HG03025 (cell line): ENCODE measurements at regions not wholly inside any gene's neighbourhood (a gene's known extent, or its start where the extent isn't known, plus 50 kb on each side); places are given as distances from the start of the nearest gene placed in this dataset.

Experiments
- ATAC-seq: cut with Tn5 transposase; IDR thresholded peaks from one replicate; pipeline ENCODE4 v1.9.1; 2021; ENCODE audit warnings: mild to moderate bottlenecking, moderate library complexity; ENCODE audit not compliant: unreplicated experiment, low FRiP score

GRCh38 chr6:24987446-24988115 lies 51.8 kb upstream of the RIPOR2 start:
- no peak for ATAC-seq

GRCh38 chr6:24988562-24988961 lies 52.8 kb upstream of the RIPOR2 start:
- no peak for ATAC-seq

GRCh38 chr6:24990236-24990845 lies 54.6 kb upstream of the RIPOR2 start:
- no peak for ATAC-seq

GRCh38 chr6:24990944-24991809 lies 55.4 kb upstream of the RIPOR2 start:
- no peak for ATAC-seq

- peak; percentile 66 for ATAC-seq
Observed at GRCh38 chr6:24991810-24992467, 56.2 kb upstream of the RIPOR2 start.

- no peak for ATAC-seq
Observed at GRCh38 chr6:24994812-24995211, 59.1 kb upstream of the RIPOR2 start.

GRCh38 chr6:24995270-24995669 lies 59.5 kb upstream of the RIPOR2 start:
- ATAC-seq: no peak

GRCh38 chr6:24996269-24996836 lies 60.6 kb upstream of the RIPOR2 start:
- ATAC-seq: no peak

GRCh38 chr6:24997231-24997630 lies 61.5 kb upstream of the RIPOR2 start:
- no peak for ATAC-seq

- ATAC-seq: no peak
Observed at GRCh38 chr6:24997905-24998304, 62.1 kb upstream of the RIPOR2 start.

- no peak for ATAC-seq
Observed at GRCh38 chr6:25002326-25003091, 66.7 kb upstream of the RIPOR2 start.

- ATAC-seq: no peak
Observed at GRCh38 chr6:25004357-25004756, 68.6 kb upstream of the RIPOR2 start.

GRCh38 chr6:25005010-25005409 lies 69.2 kb upstream of the RIPOR2 start:
- no peak for ATAC-seq

- ATAC-seq: no peak
Observed at GRCh38 chr6:25006075-25006474, 70.3 kb upstream of the RIPOR2 start.

- no peak for ATAC-seq
Observed at GRCh38 chr6:25006565-25007001, 70.8 kb upstream of the RIPOR2 start.

GRCh38 chr6:25007269-25007699 lies 71.5 kb upstream of the RIPOR2 start:
- peak; percentile 63 for ATAC-seq

- ATAC-seq: no peak
Observed at GRCh38 chr6:25008707-25009392, 73.1 kb upstream of the RIPOR2 start.

GRCh38 chr6:25009393-25009710 lies 73.6 kb upstream of the RIPOR2 start:
- no peak for ATAC-seq

- no peak for ATAC-seq
Observed at GRCh38 chr6:25010176-25010575, 74.4 kb upstream of the RIPOR2 start.
